ENCODE measurements at regions not wholly inside any gene's neighbourhood (a gene's known extent, or its start where the extent isn't known, plus 50 kb on each side); places are given as distances from the start of the nearest gene placed in this dataset.

GRCh38 chr6:163841733-163842132 lies 427.2 kb downstream of the QKI start:
- Histone ChIP-seq H3K4me3 (ENCODE audit: control insufficient read depth in 2 of 3, extremely low read depth in 1 of 3, insufficient read depth in 2 of 3, low read depth in 1 of 3, low read length in 3 of 3) (no peak overlapping the region), H3K79me2 (ENCODE audit: control insufficient read depth, insufficient read depth, low read length) (no peaks in the 10 kb centered on the region), H3K9me3 (ENCODE audit: control insufficient read depth, low read depth, low read length) (peaks cover 8% of the 10 kb centered on the region), H3K9ac (ENCODE audit: control insufficient read depth, extremely low read depth, insufficient read depth, low read length) (no peak overlapping the region), H3K9me1 (ENCODE audit: control insufficient read depth, extremely low read depth, insufficient read depth, low read length) (no peaks in the 10 kb centered on the region), H3K36me3 (ENCODE audit: control insufficient read depth in 2 of 2, extremely low read depth in 1 of 2, insufficient read depth in 2 of 2, low read length in 2 of 2) (no peaks in the 10 kb centered on the region), H3K4me2 (ENCODE audit: control insufficient read depth, extremely low read depth, insufficient read depth, low read depth, low read length) (no peak overlapping the region), H3K27ac (ENCODE audit: control insufficient read depth, insufficient read depth, low read length) (no peak overlapping the region), H2AFZ (ENCODE audit: control insufficient read depth, low read length) (no peak overlapping the region), H4K20me1 (ENCODE audit: control insufficient read depth, extremely low read depth, insufficient read depth, low read length) (no peaks in the 10 kb centered on the region), H3K4me1 (ENCODE audit: control insufficient read depth, extremely low read depth, insufficient read depth, low read length) (no peaks in the 10 kb centered on the region), H3K27me3 (ENCODE audit: control insufficient read depth, extremely low read depth, insufficient read depth, low read length) (peaks cover 4% of the 10 kb centered on the region)
- no peak for FAIRE-seq
- dilution Hi-C loops (cut with MboI; ENCODE audit: extremely low pct_ligation_motif_present, low sequenced_read_pairs) = no loop called here
- no peak for TF ChIP-seq EZH2 (IDR thresholded peaks at IDR 0.05; ENCODE audit: low read length)
- TF ChIP-seq CTCF (optimal IDR thresholded peaks at IDR 0.05 in 1 of 3, IDR thresholded peaks at IDR 0.05 in 1 of 3, conservative IDR thresholded peaks at IDR 0.05 in 1 of 3; ENCODE audit: extremely low read depth in 1 of 3, insufficient read depth in 2 of 3, low read length in 3 of 3) = no peak
- DNase-seq (ENCODE audit: low read depth, low spot score) = no peak

GRCh38 chr6:163841326-163841725 lies 426.8 kb downstream of the QKI start:
- Histone ChIP-seq H3K4me3 (ENCODE audit: control insufficient read depth in 2 of 3, extremely low read depth in 1 of 3, insufficient read depth in 2 of 3, low read depth in 1 of 3, low read length in 3 of 3) (no peak overlapping the region), H4K20me1 (ENCODE audit: control insufficient read depth, extremely low read depth, insufficient read depth, low read length) (no peaks in the 10 kb centered on the region), H3K27me3 (ENCODE audit: control insufficient read depth, extremely low read depth, insufficient read depth, low read length) (peaks cover 4% of the 10 kb centered on the region), H3K36me3 (ENCODE audit: control insufficient read depth in 2 of 2, extremely low read depth in 1 of 2, insufficient read depth in 2 of 2, low read length in 2 of 2) (no peaks in the 10 kb centered on the region), H3K79me2 (ENCODE audit: control insufficient read depth, insufficient read depth, low read length) (no peaks in the 10 kb centered on the region), H2AFZ (ENCODE audit: control insufficient read depth, low read length) (no peak overlapping the region), H3K9ac (ENCODE audit: control insufficient read depth, extremely low read depth, insufficient read depth, low read length) (no peak overlapping the region), H3K9me3 (ENCODE audit: control insufficient read depth, low read depth, low read length) (peaks cover 8% of the 10 kb centered on the region), H3K9me1 (ENCODE audit: control insufficient read depth, extremely low read depth, insufficient read depth, low read length) (no peaks in the 10 kb centered on the region), H3K27ac (ENCODE audit: control insufficient read depth, insufficient read depth, low read length) (no peak overlapping the region), H3K4me1 (ENCODE audit: control insufficient read depth, extremely low read depth, insufficient read depth, low read length) (no peaks in the 10 kb centered on the region), H3K4me2 (ENCODE audit: control insufficient read depth, extremely low read depth, insufficient read depth, low read depth, low read length) (no peak overlapping the region)
- FAIRE-seq = no peak
- DNase-seq (ENCODE audit: low read depth, low spot score) = no peak
- dilution Hi-C loops (cut with MboI; ENCODE audit: extremely low pct_ligation_motif_present, low sequenced_read_pairs) = no loop called here
- no peak for TF ChIP-seq EZH2 (IDR thresholded peaks at IDR 0.05; ENCODE audit: low read length)
- no peak for TF ChIP-seq CTCF (optimal IDR thresholded peaks at IDR 0.05 in 1 of 3, IDR thresholded peaks at IDR 0.05 in 1 of 3, conservative IDR thresholded peaks at IDR 0.05 in 1 of 3; ENCODE audit: extremely low read depth in 1 of 3, insufficient read depth in 2 of 3, low read length in 3 of 3)

All from keratinocyte (primary cell).